ENCODE measurements at regions not wholly inside any gene's neighbourhood (a gene's known extent, or its start where the extent isn't known, plus 50 kb on each side); places are given as distances from the start of the nearest gene placed in this dataset.

GRCh38 chr2:4947911-4948310 is 744.3 kb upstream of the SOX11 start:
- no peak for DNase-seq (ENCODE audit: low read depth, low spot score)
- ChIA-PET CTCF (no interaction called here), RAD21 (ENCODE audit: low non-redundant PET in 1 of 2, low total read pairs in 2 of 2, uncharacterized antibody in 2 of 2, unreplicated experiment in 2 of 2) (no interaction called here), POLR2A (no interaction called here)
- Histone ChIP-seq H3K9me3 (ENCODE audit: control insufficient read depth in 1 of 2, insufficient read depth in 1 of 2, low read depth in 1 of 2, low read length in 2 of 2) (peaks cover 6 to 15% of the 10 kb centered on the region in 2 experiments; a peak in 2 of 4 replicates), H3K27me3 (ENCODE audit: insufficient read depth, low read length) (no peaks in the 10 kb centered on the region), H3K4me1 (ENCODE audit: control insufficient read depth in 1 of 2, insufficient read depth in 2 of 2, low read length in 2 of 2) (no peaks in the 10 kb centered on the region), H2AFZ (ENCODE audit: low read depth, low read length, poor library complexity, severe bottlenecking) (no peak overlapping the region), H4K20me1 (ENCODE audit: insufficient read depth) (no peaks in the 10 kb centered on the region), H3K4me2 (ENCODE audit: low read length) (no peak overlapping the region), H3K9ac (ENCODE audit: low read length) (no peak overlapping the region), H3K36me3 (ENCODE audit: control insufficient read depth in 1 of 2, insufficient read depth in 2 of 2, low read length in 2 of 2) (no peaks in the 10 kb centered on the region), H3K4me3 (replicated peaks in 1 of 2; ENCODE audit: low read depth in 1 of 2, low read length in 2 of 2) (no peak overlapping the region), H3K79me2 (ENCODE audit: insufficient read depth, low read length) (no peaks in the 10 kb centered on the region), H3K9me2 (ENCODE audit: insufficient read depth) (no peaks in the 10 kb centered on the region), H3K27ac (ENCODE audit: low read depth, low read length) (no peak overlapping the region)
- no peak for TF ChIP-seq POLR2A (IDR thresholded peaks at IDR 0.05; ENCODE audit: borderline replicate concordance, extremely low read depth, insufficient read depth, insufficient read length)
- TF ChIP-seq CBX3 (IDR thresholded peaks at IDR 0.05; ENCODE audit: low read depth) = no peak
- no peak for TF ChIP-seq CEBPB (IDR thresholded peaks at IDR 0.05; ENCODE audit: low read depth)
- no peak for TF ChIP-seq SP1 (IDR thresholded peaks at IDR 0.05; ENCODE audit: low read depth)
- no peak for TF ChIP-seq TCF7L2 (IDR thresholded peaks at IDR 0.05; ENCODE audit: borderline replicate concordance, extremely low read depth, insufficient read depth, insufficient read length)
- no peak for TF ChIP-seq FOSL1 (IDR thresholded peaks at IDR 0.05; ENCODE audit: low read depth)
- TF ChIP-seq REST (IDR thresholded peaks at IDR 0.05; ENCODE audit: low read depth) = no peak
- TF ChIP-seq POLR2AphosphoS5 (IDR thresholded peaks at IDR 0.05; ENCODE audit: low read depth, low read length) = no peak
- no peak for TF ChIP-seq ZNF274 (IDR thresholded peaks at IDR 0.05; ENCODE audit: low read depth, low read length)
- ATAC-seq = no peak
- BruUV-seq (replicated peaks) = no TSS peak
- intact Hi-C loops (cut with micrococcal nuclease) = no loop called here
